Right atrium auricular region (tissue), 2 donors: ENCODE measurements at regions not wholly inside any gene's neighbourhood (a gene's known extent, or its start where the extent isn't known, plus 50 kb on each side); places are given as distances from the start of the nearest gene placed in this dataset.

Experiments
- DNase-seq: peaks from one replicate; pipeline ENCODE4 v3.0.0-alpha.2; 2019; ENCODE audit warnings: low spot score
- H3K27ac ChIP-seq, 2 donors: fragments of 200-600 bp; sonication (generic); 1 replicate in 1 of 2; 2 replicates in 1 of 2; pipeline ENCODE4 v1.5.1; 2016 to 2019
- H3K27me3 ChIP-seq, 2 donors: fragments of 200-600 bp; sonication (generic); one replicate each; pipeline versions ENCODE4 v1.5.1 to v1.6.0; 2017 to 2019
- H3K36me3 ChIP-seq: fragments of 200-600 bp; sonication (generic); one replicate; pipeline ENCODE4 v1.5.1; 2016
- H3K4me1 ChIP-seq, 2 donors: fragments of 200-600 bp; sonication (generic); one replicate each; pipeline versions ENCODE4 v1.5.1 to v1.6.0; 2017 to 2019
- H3K4me3 ChIP-seq, 2 donors: fragments of 200-600 bp; sonication (generic); 1 replicate in 1 of 2; 2 replicates in 1 of 2; pipeline ENCODE4 v1.5.1; 2017 to 2019; ENCODE audit warnings: mild to moderate bottlenecking in 1 of 2, moderate library complexity in 1 of 2
- H3K9me3 ChIP-seq, 2 donors: fragments of 200-600 bp; sonication (generic); one replicate each; pipeline ENCODE4 v1.5.1; 2019
- TF ChIP-seq, protein P1 (sequence below), 2 donors: fragments of 200-600 bp; sonication (generic); IDR thresholded peaks; one replicate each; pipeline ENCODE4 v1.5.1; 2019; ENCODE audit warnings: antibody characterized with exemption in 2 of 2

DNA sequence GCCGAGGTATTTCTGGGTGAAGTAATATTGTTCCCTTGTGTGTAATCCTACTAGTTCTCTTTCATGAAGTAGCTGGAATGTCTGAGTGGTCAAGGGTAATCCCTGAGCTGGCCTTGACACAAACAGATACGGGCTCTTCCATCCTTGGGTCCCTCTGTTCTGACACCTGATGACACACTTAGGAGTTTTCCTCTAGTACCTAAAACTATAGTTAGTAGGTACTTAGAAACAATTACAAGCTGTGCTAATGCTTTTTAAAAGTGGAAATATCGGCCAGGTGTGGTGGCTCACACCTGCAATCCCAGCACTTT is 59.2 kb upstream of the IL1R1 start:
- no peaks in the 10 kb centered on the region for H3K36me3 ChIP-seq
- peak overlapping the region; percentile 2 to 42 for H3K27ac ChIP-seq
- DNase-seq = no peak
- no peaks in the 10 kb centered on the region for H3K9me3 ChIP-seq
- TF ChIP-seq, protein P1, sequence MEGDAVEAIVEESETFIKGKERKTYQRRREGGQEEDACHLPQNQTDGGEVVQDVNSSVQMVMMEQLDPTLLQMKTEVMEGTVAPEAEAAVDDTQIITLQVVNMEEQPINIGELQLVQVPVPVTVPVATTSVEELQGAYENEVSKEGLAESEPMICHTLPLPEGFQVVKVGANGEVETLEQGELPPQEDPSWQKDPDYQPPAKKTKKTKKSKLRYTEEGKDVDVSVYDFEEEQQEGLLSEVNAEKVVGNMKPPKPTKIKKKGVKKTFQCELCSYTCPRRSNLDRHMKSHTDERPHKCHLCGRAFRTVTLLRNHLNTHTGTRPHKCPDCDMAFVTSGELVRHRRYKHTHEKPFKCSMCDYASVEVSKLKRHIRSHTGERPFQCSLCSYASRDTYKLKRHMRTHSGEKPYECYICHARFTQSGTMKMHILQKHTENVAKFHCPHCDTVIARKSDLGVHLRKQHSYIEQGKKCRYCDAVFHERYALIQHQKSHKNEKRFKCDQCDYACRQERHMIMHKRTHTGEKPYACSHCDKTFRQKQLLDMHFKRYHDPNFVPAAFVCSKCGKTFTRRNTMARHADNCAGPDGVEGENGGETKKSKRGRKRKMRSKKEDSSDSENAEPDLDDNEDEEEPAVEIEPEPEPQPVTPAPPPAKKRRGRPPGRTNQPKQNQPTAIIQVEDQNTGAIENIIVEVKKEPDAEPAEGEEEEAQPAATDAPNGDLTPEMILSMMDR (IDR thresholded peaks at IDR 0.05) = no peak
- no peak overlapping the region for H3K4me3 ChIP-seq
- peaks cover 0 to 19% of the 10 kb centered on the region in 2 donors for H3K4me1 ChIP-seq
- no peaks in the 10 kb centered on the region for H3K27me3 ChIP-seq

DNA sequence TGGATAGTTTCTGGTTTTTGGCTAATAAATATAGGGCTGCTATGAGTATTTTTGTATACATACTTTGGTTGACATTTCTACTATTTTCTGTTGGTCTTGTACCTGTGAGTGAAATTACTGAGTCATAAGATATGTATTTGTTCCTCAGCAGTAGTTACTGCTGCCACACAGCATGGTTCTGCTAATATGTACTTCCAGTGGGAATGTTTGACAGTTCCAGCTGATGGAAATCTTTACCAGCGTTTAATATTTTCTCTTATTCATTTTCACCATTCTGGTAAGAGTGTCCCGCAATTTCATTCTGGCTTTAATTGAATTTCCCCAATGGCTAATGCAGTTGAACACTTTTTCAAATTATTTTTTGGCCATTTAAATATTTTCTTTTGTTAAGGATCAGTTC is 57.9 kb upstream of the IL1R1 start:
- Histone ChIP-seq H3K4me1 (peaks cover 0 to 19% of the 10 kb centered on the region in 2 donors), H3K27me3 (no peaks in the 10 kb centered on the region), H3K36me3 (no peaks in the 10 kb centered on the region), H3K4me3 (no peak overlapping the region), H3K9me3 (no peaks in the 10 kb centered on the region), H3K27ac (no peak overlapping the region)
- no peak for DNase-seq
- TF ChIP-seq, protein P1 (IDR thresholded peaks at IDR 0.05) = no peak

DNA sequence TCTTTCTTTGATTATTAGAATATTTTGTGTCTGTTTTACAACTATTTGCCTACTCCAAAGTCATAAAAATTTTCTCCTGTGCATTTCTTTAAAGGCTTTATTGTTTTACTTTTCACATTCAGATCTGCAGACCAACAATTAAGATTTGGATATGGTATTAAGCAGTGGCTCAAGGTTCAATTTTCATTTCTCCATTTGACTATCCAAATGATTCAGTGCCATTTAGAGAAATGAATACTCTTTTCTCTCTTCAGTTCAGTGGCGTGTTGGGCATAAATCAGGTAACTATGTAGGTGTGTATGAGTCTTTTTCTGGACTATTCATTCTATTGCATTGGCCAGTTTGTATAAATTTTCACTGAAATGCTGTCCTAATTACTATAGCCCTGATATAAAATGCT is 57.3 kb upstream of the IL1R1 start:
- TF ChIP-seq, protein P1 (IDR thresholded peaks at IDR 0.05) = no peak
- no peak for DNase-seq
- Histone ChIP-seq H3K36me3 (no peaks in the 10 kb centered on the region), H3K27ac (no peak overlapping the region), H3K4me3 (no peak overlapping the region), H3K27me3 (no peaks in the 10 kb centered on the region), H3K4me1 (peaks cover 0 to 19% of the 10 kb centered on the region in 2 donors), H3K9me3 (peaks cover 0 to 3% of the 10 kb centered on the region in 2 donors)

DNA sequence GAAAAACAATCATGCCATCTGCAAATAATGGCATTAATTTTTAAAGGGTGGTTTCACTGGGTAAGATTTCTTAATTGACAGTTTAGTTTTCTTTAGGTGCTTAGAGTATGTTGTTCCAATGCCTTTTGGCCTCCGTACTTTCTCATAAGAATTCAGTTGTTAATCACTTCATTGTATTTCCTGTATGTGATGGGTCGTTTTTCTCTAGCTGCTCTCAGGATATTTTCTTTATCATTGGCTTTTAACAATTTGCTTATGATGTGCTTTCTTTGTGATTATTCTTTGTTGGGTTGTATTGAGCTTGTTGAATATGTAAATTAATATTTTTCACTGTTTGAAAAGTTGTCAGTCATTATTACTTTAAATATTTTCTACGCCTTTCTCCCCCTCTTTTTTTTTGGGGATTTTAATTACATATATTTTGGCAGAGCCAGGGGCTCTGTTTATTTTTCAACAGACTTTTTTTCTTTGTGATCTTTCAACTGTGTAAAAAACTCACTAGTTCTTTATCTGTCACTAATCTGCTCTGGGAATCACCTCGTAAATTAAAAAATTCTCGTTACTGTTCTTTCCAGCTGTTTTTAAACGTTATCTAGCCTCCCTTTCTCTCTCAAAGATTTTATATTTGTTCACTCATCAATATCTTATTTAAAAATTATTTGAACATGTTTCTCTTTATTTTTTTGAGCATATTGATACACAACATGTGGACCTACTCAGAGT is 56.2 kb upstream of the IL1R1 start:
- Histone ChIP-seq H3K36me3 (no peaks in the 10 kb centered on the region), H3K4me3 (no peak overlapping the region), H3K4me1 (peaks cover 0 to 18% of the 10 kb centered on the region in 2 donors), H3K27ac (no peak overlapping the region), H3K9me3 (peaks cover 0 to 9% of the 10 kb centered on the region in 2 donors), H3K27me3 (no peaks in the 10 kb centered on the region)
- TF ChIP-seq, protein P1 (IDR thresholded peaks at IDR 0.05) = no peak
- DNase-seq = no peak

DNA sequence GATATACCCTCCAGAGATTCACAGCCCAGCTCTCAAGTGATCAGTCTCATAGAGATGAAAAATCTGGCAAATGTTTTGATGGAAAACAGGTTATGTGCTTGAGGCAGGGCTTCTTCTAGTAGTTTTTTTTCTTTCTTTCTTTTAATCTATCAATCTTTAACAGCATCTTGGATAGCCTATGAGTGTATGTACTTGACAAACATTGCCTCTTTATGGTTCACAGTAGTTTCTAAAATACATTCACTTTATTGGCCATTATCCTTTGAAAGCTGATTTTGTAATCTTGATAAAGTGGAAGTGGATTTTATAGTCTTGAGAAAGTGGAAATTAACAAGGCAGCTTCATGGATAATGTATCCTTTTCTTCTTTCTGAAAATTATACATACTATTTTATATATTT is 51.4 kb upstream of the IL1R1 start:
- H3K9me3 ChIP-seq = peaks cover 0 to 9% of the 10 kb centered on the region in 2 donors
- DNase-seq = no peak
- no peaks in the 10 kb centered on the region for H3K27me3 ChIP-seq
- no peak overlapping the region for H3K4me3 ChIP-seq
- no peaks in the 10 kb centered on the region for H3K36me3 ChIP-seq
- H3K4me1 ChIP-seq = no peaks in the 10 kb centered on the region
- H3K27ac ChIP-seq = no peak overlapping the region
- TF ChIP-seq, protein P1 (IDR thresholded peaks at IDR 0.05) = no peak

DNA sequence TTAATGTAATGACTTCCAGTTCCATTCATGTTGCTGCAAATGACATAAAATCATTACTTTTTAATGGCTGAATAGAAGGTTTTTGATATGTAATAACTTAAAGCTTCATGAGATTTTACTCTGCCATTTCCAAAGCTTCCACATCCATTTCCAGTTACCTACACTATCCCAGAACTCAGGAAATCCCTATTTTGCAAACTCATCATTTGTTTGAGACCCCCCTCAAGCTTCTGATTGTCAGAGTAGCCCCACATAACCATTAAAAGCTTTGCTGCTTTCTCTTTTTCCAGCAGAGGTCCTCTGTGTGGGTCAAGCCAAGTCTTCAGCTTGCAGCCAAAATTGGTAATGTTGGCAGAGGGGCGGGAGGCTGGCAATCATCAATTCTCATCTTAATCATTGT is 50.6 kb upstream of the IL1R1 start:
- Histone ChIP-seq H3K9me3 (peaks cover 0 to 9% of the 10 kb centered on the region in 2 donors), H3K27ac (no peak overlapping the region), H3K27me3 (no peaks in the 10 kb centered on the region), H3K4me3 (no peak overlapping the region), H3K4me1 (no peaks in the 10 kb centered on the region), H3K36me3 (no peaks in the 10 kb centered on the region)
- TF ChIP-seq, protein P1 (IDR thresholded peaks at IDR 0.05) = no peak
- DNase-seq = no peak
